ENCODE measurements at regions not wholly inside any gene's neighbourhood (a gene's known extent, or its start where the extent isn't known, plus 50 kb on each side); places are given as distances from the start of the nearest gene placed in this dataset.
"Not testable (repeated sequence)": the region's sequence is repeated elsewhere in the genome, so short reads cannot be mapped to it uniquely, and the experiment has no call there.

GRCh38 chr6:113048741-113049140 lies 701.6 kb downstream of the RFPL4B start:
- no peak for DNase-seq (ENCODE audit: low spot score)

- no peak for DNase-seq (ENCODE audit: low spot score)
These were observed 702.1 kb downstream of the RFPL4B start for GRCh38 chr6:113049190-113049589.

- peak; percentile 73 for DNase-seq (ENCODE audit: low spot score)
These were observed 703.1 kb downstream of the RFPL4B start for GRCh38 chr6:113050010-113050858.

- DNase-seq (ENCODE audit: low spot score): no peak
These were observed 703.8 kb downstream of the RFPL4B start for GRCh38 chr6:113050979-113051378.

- DNase-seq (ENCODE audit: low spot score): no peak
These were observed 705.4 kb downstream of the RFPL4B start for GRCh38 chr6:113052506-113052905.

GRCh38 chr6:113055061-113055460 lies 707.9 kb downstream of the RFPL4B start:
- no peak for DNase-seq (ENCODE audit: low spot score)

- DNase-seq (ENCODE audit: low spot score): no peak
These were observed 708.9 kb downstream of the RFPL4B start for GRCh38 chr6:113055998-113056397.

- no peak for DNase-seq (ENCODE audit: low spot score)
These were observed 710.5 kb downstream of the RFPL4B start for GRCh38 chr6:113057567-113058053.

- DNase-seq (ENCODE audit: low spot score): no peak
These were observed 713.5 kb downstream of the RFPL4B start for GRCh38 chr6:113060664-113061063.

- peak; percentile 14 for DNase-seq (ENCODE audit: low spot score)
These were observed 718.5 kb downstream of the RFPL4B start for GRCh38 chr6:113065611-113066010.

- DNase-seq (ENCODE audit: low spot score): no peak
These were observed 720.6 kb downstream of the RFPL4B start for GRCh38 chr6:113067612-113068275.

GRCh38 chr6:113068570-113068969 lies 721.4 kb downstream of the RFPL4B start:
- no peak for DNase-seq (ENCODE audit: low spot score)

GRCh38 chr6:113070681-113071080 lies 723.6 kb downstream of the RFPL4B start:
- DNase-seq (ENCODE audit: low spot score): not testable (repeated sequence)

GRCh38 chr6:113073611-113074191 lies 726.6 kb downstream of the RFPL4B start:
- no peak for DNase-seq (ENCODE audit: low spot score)

GRCh38 chr6:113076116-113076515 lies 729.0 kb downstream of the RFPL4B start:
- DNase-seq (ENCODE audit: low spot score): no peak

GRCh38 chr6:113076816-113077215 lies 729.7 kb downstream of the RFPL4B start:
- no peak for DNase-seq (ENCODE audit: low spot score)

- no peak for DNase-seq (ENCODE audit: low spot score)
These were observed 730.7 kb downstream of the RFPL4B start for GRCh38 chr6:113077794-113078193.

GRCh38 chr6:113078791-113079190 lies 731.7 kb downstream of the RFPL4B start:
- DNase-seq (ENCODE audit: low spot score): no peak

- no peak for DNase-seq (ENCODE audit: low spot score)
These were observed 735.6 kb downstream of the RFPL4B start for GRCh38 chr6:113082745-113083144.

- DNase-seq (ENCODE audit: low spot score): no peak
These were observed 736.8 kb downstream of the RFPL4B start for GRCh38 chr6:113083947-113084346.

GRCh38 chr6:113089056-113089455 lies 741.9 kb downstream of the RFPL4B start:
- DNase-seq (ENCODE audit: low spot score): no peak

GRCh38 chr6:113092795-113093194 lies 745.7 kb downstream of the RFPL4B start:
- no peak for DNase-seq (ENCODE audit: low spot score)

- no peak for DNase-seq (ENCODE audit: low spot score)
These were observed 747.6 kb downstream of the RFPL4B start for GRCh38 chr6:113094779-113095178.
